ENCODE measurements at regions not wholly inside any gene's neighbourhood (a gene's known extent, or its start where the extent isn't known, plus 50 kb on each side); places are given as distances from the start of the nearest gene placed in this dataset.

DNA sequence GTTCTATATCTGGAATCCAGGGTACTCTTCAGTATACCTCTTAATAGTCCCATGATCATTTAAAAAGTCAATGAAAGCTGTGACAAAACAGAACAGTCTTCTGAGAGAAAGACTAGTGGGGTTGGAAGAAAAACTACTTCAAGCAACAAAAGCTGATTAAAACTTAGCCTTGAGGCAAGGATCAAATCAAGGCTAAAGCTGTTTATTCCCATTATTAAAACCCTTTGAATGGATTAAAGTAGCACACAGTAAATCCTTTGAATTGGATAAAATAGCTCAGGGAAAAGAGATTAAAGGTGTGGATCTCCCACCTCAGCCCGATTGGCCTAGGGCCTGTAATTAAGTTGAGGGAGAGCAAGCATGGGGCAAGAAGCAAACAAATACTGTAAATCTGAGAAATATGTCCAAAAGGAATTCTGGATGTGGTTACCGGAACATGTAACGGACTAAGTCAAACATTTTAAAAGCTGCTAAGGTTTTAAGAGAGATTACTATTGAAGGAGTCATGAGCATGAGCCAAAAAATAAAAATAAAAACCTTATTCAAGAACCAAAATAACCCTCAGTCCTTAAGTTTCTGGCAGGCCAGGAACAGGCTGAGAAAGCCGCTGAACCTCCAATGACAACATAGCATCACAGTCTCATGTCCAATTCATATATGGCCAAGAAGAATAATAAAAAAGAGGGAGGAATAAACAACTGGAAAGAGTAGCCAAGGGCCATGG, 257.3 kb upstream of the NEIL3 start:
- DNase-seq: no peak

- DNase-seq: no peak
Observed at GRCh38 chr4:177057186-177057585, 252.5 kb upstream of the NEIL3 start.

DNA sequence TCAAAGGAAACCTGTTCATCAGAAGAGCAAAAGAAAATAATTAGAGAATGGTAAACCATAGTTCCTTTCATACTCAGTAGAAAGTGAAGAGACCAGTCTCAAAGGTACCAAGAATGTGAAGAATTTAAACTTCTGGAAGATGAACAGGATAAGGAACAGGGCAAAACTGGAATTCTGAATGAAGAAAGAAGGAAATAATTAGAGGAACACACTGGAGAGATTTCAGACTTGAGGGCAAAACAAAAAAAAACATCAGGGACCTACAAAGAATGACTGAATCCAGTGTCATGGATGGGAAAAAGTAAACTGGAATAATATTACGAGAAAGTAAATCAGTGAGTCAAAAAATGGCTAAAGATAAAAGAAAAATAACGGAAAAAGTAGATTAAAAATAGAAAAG, 245.6 kb upstream of the NEIL3 start:
- DNase-seq: no peak

DNA sequence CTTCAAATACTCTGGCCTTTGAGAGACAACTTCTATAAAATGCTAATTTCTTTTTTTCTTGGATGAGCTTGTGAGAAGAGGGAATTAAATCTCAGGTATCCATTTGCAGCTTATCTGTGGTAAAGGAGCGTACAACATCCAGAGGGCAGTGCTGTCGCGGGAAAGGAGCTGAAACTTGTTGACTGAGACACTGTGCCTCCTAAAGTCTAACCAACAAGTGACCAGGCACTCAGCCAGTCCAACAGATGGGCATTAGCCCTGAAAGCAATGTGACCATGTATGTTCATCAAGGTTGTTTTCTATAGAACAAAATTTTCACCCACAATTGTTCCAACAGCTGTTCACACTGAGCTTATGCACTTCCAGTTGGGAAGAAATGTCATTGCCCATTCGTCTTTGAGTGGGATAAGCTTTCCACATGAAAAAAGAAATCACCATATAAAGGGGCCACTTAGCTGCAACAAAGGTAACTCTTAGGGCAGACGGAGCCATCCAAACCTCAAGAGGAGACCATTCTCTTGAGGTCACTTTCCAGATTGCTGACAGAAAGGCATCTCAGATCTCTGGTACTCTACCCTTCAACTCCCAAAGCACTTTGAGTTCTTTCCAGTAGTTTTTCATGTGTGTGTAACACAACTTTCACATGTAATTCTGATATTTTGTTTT, 244.8 kb upstream of the NEIL3 start:
- DNase-seq: no peak

GRCh38 chr4:177066746-177067145, 242.9 kb upstream of the NEIL3 start:
- no peak for DNase-seq

GRCh38 chr4:177070533-177071058, 239.1 kb upstream of the NEIL3 start:
- no peak for DNase-seq

DNA sequence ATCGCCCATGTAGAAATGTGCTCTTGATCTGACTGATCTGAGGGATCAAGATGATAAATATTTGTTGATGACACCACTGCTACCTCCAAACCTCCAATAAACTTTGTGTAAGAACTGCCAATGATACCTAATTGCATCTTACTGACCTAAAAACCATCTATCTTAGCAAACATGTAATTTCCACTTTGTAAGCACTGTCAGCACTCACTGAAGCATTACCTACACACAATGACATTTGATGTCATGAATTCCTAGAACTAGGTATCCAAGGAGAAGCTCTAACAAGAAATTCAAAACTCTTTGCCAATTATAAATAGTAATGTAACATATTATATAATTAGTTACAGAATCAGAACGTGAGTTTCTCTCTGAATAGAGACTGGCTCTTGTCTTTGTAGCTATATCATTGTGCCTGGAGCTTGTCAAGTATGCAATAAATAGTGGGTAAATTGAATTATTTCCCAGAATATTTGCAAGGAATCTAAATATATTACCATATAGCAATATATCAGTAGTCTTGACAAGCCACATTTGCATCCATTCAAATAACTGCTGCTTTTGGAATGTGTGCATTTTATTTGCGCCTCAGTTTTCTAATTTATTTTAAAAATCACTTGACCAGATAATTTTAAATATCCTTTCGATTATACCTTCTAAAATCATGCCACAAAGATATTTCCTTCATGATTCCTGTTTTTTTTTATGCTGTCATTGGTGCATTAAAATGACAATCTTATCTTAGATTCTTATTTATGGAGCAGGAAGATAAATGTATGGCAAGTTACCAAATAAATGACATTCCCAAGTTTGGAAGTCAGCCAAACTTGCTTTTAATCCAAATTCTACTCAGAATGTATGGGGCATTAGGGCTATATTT, 232.3 kb upstream of the NEIL3 start:
- no peak for DNase-seq

DNA sequence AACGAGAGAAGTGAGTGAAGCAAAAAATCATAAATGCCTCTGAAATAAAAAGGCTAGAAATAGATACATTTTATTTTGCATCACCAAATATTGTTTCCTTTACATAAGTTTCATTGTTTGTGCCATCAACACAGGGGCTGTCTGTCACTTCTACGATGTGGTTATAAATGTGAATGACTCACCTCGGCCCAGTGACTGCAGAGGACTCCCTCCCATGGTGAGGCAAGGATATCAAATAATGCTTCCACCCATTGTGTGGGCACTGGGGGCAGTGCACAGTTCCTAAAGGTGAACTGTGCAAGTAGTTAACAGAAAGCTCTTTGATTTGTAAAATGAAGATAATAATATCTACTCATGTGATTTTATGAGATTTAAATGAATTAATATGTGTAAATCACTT, 230.3 kb upstream of the NEIL3 start:
- no peak for DNase-seq

- DNase-seq: no peak
Observed at GRCh38 chr4:177080388-177080787, 229.3 kb upstream of the NEIL3 start.

DNA sequence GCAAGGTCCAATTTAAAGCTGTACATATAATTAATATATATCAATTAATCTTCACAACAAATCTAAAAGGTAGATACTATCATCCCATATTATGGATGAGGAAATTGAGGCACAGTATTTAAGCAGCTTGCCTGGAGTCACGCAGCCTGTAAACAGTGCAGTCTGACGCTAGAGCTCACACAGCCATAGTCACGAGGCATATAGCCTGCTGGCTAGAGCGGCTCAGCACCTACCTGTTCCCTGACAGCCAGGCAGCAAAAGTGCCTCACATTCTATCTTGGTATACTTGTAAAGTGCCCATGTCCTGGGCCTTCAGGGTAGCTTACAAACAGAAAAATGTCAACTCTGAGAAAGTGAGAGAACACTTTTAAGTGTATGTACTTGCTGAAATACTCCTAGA, 222.6 kb upstream of the NEIL3 start:
- no peak for DNase-seq

DNA sequence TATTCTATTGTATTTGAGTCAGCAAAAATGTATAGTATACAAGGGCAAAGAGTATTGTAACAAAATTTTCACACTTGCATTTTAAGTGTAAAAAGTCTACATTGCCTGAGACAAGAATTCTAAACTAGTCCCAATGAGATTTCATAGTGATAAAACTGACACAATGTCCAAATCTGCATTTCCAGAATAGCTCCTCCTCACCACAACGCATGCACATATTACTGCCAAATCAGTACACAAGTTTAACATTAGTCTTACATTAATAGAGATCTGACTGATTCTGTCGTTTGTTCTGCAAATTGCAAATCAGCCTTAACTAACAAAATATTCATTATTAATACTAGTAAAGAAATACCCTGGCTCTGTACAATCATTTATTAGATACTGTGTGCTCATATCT, 222.2 kb upstream of the NEIL3 start:
- DNase-seq: no peak

GRCh38 chr4:177091515-177091914, 218.2 kb upstream of the NEIL3 start:
- DNase-seq: no peak

- no peak for DNase-seq
Observed at GRCh38 chr4:177092807-177093206, 216.9 kb upstream of the NEIL3 start.

- no peak for DNase-seq
Observed at GRCh38 chr4:177093964-177094363, 215.7 kb upstream of the NEIL3 start.

DNA sequence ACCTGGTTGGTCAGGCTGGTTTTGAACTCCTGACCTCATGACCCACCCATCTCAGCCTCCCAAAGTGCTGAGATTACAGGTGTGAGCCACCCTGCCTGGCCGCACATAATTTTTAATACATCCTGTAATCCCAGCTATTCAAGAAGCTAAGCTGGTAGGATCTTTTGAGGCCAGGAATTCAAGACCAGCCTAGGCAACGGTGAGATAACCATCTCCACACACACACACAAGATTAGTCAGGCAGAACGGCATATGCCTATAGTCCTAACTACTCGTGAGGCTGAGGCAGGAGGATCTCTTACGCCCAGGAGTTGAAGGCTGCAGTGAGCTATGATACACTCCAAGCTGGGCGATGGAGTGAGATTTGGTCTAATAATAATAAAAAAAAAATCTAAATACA, 212.4 kb upstream of the NEIL3 start:
- no peak for DNase-seq

GRCh38 chr4:177099211-177099610, 210.5 kb upstream of the NEIL3 start:
- DNase-seq: no peak

DNA sequence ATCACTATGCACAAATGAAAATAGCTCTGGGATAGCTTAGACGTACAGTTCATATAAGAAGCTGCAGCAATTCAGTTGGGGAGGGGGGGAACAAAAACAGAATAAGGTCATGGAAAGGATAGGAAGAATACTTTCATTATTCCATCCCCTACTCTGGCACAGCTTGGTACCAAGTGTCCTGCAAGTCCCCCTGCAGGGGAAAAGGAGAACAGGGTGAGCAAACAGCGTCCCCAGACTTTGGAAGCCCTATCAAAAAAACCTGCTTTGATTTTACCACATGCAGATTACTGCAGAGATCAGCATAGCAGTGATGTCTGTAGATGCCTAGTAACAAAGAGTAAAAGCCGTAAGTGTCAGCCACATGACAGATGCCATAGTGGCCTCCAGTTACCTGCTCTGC, 209.4 kb upstream of the NEIL3 start:
- DNase-seq: no peak

- DNase-seq: no peak
Observed at GRCh38 chr4:177103619-177104018, 206.1 kb upstream of the NEIL3 start.

GRCh38 chr4:177105536-177105935, 204.1 kb upstream of the NEIL3 start:
- DNase-seq: no peak

DNA sequence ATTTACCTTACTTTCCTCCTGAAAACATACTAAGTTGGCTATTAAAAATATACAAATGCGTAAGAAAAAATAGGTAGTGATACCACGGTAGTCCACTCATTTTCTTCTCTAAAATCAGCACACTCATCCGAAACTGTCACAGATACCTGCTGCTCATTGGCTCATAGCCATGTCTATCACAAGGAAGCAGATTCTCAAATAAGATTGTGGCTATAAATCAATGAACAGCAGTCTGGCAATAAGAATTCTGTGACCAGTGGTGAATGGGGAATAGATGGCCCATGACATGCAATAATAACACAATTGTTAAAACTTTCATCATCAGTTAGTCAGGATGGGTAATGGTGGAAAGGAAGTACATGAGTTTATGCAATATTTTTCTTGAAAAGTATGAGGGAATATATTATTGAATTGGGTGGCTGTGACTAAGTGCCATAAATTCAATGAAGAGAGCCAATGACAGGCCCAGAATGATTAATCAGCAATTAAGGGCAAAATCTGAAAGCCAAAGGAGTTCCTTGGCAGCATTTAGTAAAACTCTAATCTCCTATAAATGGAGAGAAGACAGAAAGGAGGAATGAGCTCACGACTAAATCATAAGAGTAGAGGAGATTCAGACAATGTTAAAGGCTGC, 202.3 kb upstream of the NEIL3 start:
- no peak for DNase-seq

GRCh38 chr4:177108708-177109107, 201.0 kb upstream of the NEIL3 start:
- DNase-seq: peak in 1 of 5 donors; percentile 7

DNA sequence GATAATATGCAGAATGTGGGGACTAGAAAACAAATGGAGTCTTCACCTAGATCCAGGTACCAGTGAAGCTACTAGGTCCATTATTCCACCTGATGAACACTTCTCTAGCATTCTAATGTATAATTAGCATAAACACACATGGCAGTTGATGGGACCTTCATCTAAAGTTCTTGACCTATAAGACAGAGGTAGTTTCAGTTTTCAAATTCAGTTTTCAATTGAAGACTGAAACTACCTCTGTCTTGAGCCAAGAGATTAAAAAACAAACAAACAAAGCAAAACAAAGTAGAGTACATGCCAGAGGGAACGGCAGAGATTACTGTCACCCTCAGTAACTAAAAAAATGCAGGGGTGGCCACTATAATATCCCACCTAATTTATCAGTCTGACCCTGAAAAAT, 199.9 kb upstream of the NEIL3 start:
- DNase-seq: no peak

DNA sequence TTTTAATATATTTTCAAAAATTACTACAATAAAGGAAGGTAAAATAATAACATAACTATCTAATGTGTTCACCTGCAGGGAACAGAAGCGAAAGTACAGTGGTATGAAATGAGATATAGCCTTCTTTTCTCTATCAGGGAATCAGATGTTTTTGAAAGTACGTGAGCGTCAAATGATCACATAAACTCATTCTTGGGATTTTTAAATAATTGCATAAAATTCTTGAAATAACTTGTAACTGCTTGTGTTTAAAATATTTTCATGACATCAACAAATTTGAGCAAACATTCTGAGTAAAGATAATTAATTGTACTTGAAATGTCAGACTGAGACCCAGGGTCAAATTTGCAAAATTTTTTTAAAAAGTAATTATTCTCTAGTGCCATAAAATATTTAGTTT, 193.5 kb upstream of the NEIL3 start:
- no peak for DNase-seq

Data from T-helper 1 cell (primary cell).